ENCODE measurements at regions not wholly inside any gene's neighbourhood (a gene's known extent, or its start where the extent isn't known, plus 50 kb on each side); places are given as distances from the start of the nearest gene placed in this dataset.

DNA sequence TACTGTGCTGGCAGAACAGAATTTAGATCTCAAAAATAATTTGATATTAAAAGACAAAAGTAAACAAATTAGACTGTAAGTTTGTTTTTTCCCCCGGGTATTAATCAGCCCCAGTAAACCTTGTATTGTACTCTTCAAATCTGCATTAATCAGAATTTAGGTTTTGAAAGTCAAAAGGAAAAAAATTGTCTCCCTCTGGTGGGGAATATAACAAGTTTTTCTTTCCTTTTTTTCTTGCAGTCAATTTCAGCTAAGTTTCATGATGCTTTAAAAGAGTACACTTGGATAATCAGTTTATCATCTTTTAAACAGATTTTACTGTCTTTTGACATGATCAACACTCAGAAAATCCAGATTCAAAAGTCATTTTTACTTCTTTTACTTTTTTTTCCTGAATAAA, 134.5 kb upstream of the PKN2 start:
- Histone ChIP-seq H3K4me1 (no peaks in the 10 kb centered on the region), H3K27ac (no peak overlapping the region), H3K36me3 (no peaks in the 10 kb centered on the region), H3K27me3 (no peaks in the 10 kb centered on the region), H3K9me3 (no peaks in the 10 kb centered on the region), H3K4me3 (no peak overlapping the region)
- TF ChIP-seq, protein P1, sequence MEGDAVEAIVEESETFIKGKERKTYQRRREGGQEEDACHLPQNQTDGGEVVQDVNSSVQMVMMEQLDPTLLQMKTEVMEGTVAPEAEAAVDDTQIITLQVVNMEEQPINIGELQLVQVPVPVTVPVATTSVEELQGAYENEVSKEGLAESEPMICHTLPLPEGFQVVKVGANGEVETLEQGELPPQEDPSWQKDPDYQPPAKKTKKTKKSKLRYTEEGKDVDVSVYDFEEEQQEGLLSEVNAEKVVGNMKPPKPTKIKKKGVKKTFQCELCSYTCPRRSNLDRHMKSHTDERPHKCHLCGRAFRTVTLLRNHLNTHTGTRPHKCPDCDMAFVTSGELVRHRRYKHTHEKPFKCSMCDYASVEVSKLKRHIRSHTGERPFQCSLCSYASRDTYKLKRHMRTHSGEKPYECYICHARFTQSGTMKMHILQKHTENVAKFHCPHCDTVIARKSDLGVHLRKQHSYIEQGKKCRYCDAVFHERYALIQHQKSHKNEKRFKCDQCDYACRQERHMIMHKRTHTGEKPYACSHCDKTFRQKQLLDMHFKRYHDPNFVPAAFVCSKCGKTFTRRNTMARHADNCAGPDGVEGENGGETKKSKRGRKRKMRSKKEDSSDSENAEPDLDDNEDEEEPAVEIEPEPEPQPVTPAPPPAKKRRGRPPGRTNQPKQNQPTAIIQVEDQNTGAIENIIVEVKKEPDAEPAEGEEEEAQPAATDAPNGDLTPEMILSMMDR (IDR thresholded peaks at IDR 0.05) = peak in 3 of 5 experiments; percentile 14 to 41 (median 23)
- TF ChIP-seq EP300 (IDR thresholded peaks at IDR 0.05) (no peak), POLR2A (IDR thresholded peaks at IDR 0.05) (no peak)
- WGBS, 2 donors = 16 to 31% methylated on average over 1 of the region's 1 CpG
- no peak for DNase-seq (ENCODE audit: low spot score in 2 of 2)

- no peaks in the 10 kb centered on the region for H3K27me3 ChIP-seq
- WGBS, 2 donors = 92 to 94% methylated on average over 2 of the region's 2 CpGs
- H3K9me3 ChIP-seq = no peaks in the 10 kb centered on the region
- TF ChIP-seq POLR2A (IDR thresholded peaks at IDR 0.05) (no peak), EP300 (IDR thresholded peaks at IDR 0.05) (no peak)
- TF ChIP-seq, protein P1 (IDR thresholded peaks at IDR 0.05) = no peak
- no peak for DNase-seq (ENCODE audit: low spot score in 2 of 2)
- H3K27ac ChIP-seq = no peak overlapping the region
- no peaks in the 10 kb centered on the region for H3K4me1 ChIP-seq
- H3K4me3 ChIP-seq = no peak overlapping the region
- no peaks in the 10 kb centered on the region for H3K36me3 ChIP-seq
Observed at GRCh38 chr1:88552226-88552625, 131.8 kb upstream of the PKN2 start.

- no peaks in the 10 kb centered on the region for H3K9me3 ChIP-seq
- no peak for DNase-seq (ENCODE audit: low spot score in 2 of 2)
- WGBS, 2 donors = 86 to 90% methylated on average over 3 of the region's 3 CpGs
- H3K27ac ChIP-seq = no peak overlapping the region
- H3K36me3 ChIP-seq = no peaks in the 10 kb centered on the region
- no peak overlapping the region for H3K4me3 ChIP-seq
- H3K4me1 ChIP-seq = no peaks in the 10 kb centered on the region
- no peak for TF ChIP-seq POLR2A (IDR thresholded peaks at IDR 0.05)
- no peak for TF ChIP-seq EP300 (IDR thresholded peaks at IDR 0.05)
- TF ChIP-seq, protein P1 (IDR thresholded peaks at IDR 0.05) = no peak
- no peaks in the 10 kb centered on the region for H3K27me3 ChIP-seq
Observed at GRCh38 chr1:88557014-88557413, 127.1 kb upstream of the PKN2 start.

- H3K4me3 ChIP-seq = no peak overlapping the region
- H3K27ac ChIP-seq = no peak overlapping the region
- 81 to 90% methylated on average over 3 of the region's 3 CpGs for WGBS, 2 donors
- no peaks in the 10 kb centered on the region for H3K27me3 ChIP-seq
- H3K9me3 ChIP-seq = no peaks in the 10 kb centered on the region
- TF ChIP-seq, protein P1 (IDR thresholded peaks at IDR 0.05) = no peak
- no peaks in the 10 kb centered on the region for H3K36me3 ChIP-seq
- DNase-seq (ENCODE audit: low spot score in 2 of 2) = no peak
- no peaks in the 10 kb centered on the region for H3K4me1 ChIP-seq
Observed at GRCh38 chr1:88560621-88561020, 123.5 kb upstream of the PKN2 start.

DNA sequence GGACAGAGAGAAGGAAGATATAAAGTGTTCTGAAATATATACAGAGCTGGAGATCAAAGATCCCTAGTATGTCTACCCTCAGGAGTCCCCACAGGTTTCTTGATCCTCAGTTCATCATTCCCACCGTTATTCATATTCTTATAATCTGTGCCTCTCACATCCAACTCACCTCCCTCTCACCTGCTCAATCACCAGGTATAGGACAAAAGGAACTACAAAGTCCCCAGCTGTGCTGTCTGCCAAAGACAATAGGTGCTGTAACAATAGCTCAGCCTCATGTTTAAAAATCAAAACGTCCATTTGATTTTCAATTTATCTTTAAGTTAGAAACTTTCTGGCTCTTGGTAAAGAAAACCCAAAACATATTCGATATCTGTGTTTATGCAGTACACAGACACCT, 121.1 kb upstream of the PKN2 start:
- no peaks in the 10 kb centered on the region for H3K9me3 ChIP-seq
- DNase-seq (ENCODE audit: low spot score in 2 of 2) = no peak
- no peaks in the 10 kb centered on the region for H3K4me1 ChIP-seq
- no peak for TF ChIP-seq EP300 (IDR thresholded peaks at IDR 0.05)
- 66 to 68% methylated on average over 3 of the region's 3 CpGs for WGBS, 2 donors
- H3K27me3 ChIP-seq = no peaks in the 10 kb centered on the region
- no peak overlapping the region for H3K27ac ChIP-seq
- no peak overlapping the region for H3K4me3 ChIP-seq
- H3K36me3 ChIP-seq = no peaks in the 10 kb centered on the region
